HepG2 (cell line): ENCODE measurements at regions not wholly inside any gene's neighbourhood (a gene's known extent, or its start where the extent isn't known, plus 50 kb on each side); places are given as distances from the start of the nearest gene placed in this dataset.

Source experiments
- CTCF ChIP-seq: sonication (generic); formaldehyde crosslinking; IDR thresholded peaks from 2 replicates; pipeline ENCODE4 v1.5.0; 2020; ENCODE audit warnings: mild to moderate bottlenecking, missing genetic modification reagents, moderate library complexity
- E2F1 ChIP-seq: sonication (generic); formaldehyde crosslinking; IDR thresholded peaks from 2 replicates; pipeline ENCODE4 v1.5.0; 2020; ENCODE audit warnings: missing genetic modification reagents
- ETV6 ChIP-seq: sonication (generic); formaldehyde crosslinking; conservative IDR thresholded peaks from 2 replicates; pipeline ENCODE4 v1.4.0; 2020; ENCODE audit warnings: missing genetic modification reagents
- FOXM1 ChIP-seq: sonication (generic); formaldehyde crosslinking; IDR thresholded peaks from 2 replicates; pipeline ENCODE4 v1.5.0; 2020; ENCODE audit warnings: missing genetic modification reagents
- FOXP4 ChIP-seq: sonication (generic); formaldehyde crosslinking; IDR thresholded peaks from 2 replicates; pipeline ENCODE4 v1.4.0; 2020; ENCODE audit warnings: missing genetic modification reagents
- MYC ChIP-seq: sonication (generic); formaldehyde crosslinking; IDR thresholded peaks from 2 replicates; pipeline ENCODE4 v1.9.0; 2021; ENCODE audit warnings: missing genetic modification reagents, borderline replicate concordance
- POLR2A ChIP-seq, 2 experiments: IDR thresholded peaks; 2 replicates each; pipeline ENCODE4 v1.6.1; 2011; ENCODE audit warnings: low read depth in 2 of 2, low read length in 2 of 2, mild to moderate bottlenecking in 1 of 2, moderate library complexity in 1 of 2; ENCODE audit not compliant: insufficient read depth in 1 of 2
- ZNF292 ChIP-seq: sonication (generic); formaldehyde crosslinking; IDR thresholded peaks from 2 replicates; pipeline ENCODE4 v1.8.1; 2022; ENCODE audit warnings: mild to moderate bottlenecking, low read depth, missing genetic modification reagents, borderline replicate concordance

- TF ChIP-seq POLR2A (IDR thresholded peaks at IDR 0.05; ENCODE audit: insufficient read depth in 1 of 2, low read depth in 2 of 2, low read length in 2 of 2) (no peak), ETV6 (CRISPR knock-in tag) (no peak), CTCF (CRISPR knock-in tag) (no peak), ZNF292 (CRISPR knock-in tag) (no peak), MYC (CRISPR knock-in tag) (no peak), FOXP4 (no peak), FOXM1 (CRISPR knock-in tag) (no peak), E2F1 (CRISPR knock-in tag) (no peak)
Measured at GRCh38 chr3:103644450-103644849, 1209.6 kb downstream of the ZPLD1 start.
